Astrocyte of the spinal cord (primary cell): ENCODE measurements at regions not wholly inside any gene's neighbourhood (a gene's known extent, or its start where the extent isn't known, plus 50 kb on each side); places are given as distances from the start of the nearest gene placed in this dataset.
A peak's percentile ranks its signal among the peaks of the same experiment; 100 is the strongest.

Experiments used
- DNase-seq: peaks from one replicate; pipeline ENCODE4 v3.0.0; 2011; ENCODE audit warnings: low read depth, low spot score
- H3K4me3 ChIP-seq: 2 replicates; pipeline ENCODE4 v1.5.1; 2011; ENCODE audit warnings: low read depth, mild to moderate bottlenecking, low read length, moderate library complexity
- CTCF ChIP-seq: IDR thresholded peaks from 2 replicates; pipeline ENCODE4 v1.5.1; 2012; ENCODE audit warnings: low read depth, mild to moderate bottlenecking, low read length, inconsistent platforms
- in situ Hi-C: cut with HindIII; loops from 2 replicates; pipeline ENCODE4 v1.10.0; 2017; ENCODE audit warnings: low sequenced_read_pairs

DNA sequence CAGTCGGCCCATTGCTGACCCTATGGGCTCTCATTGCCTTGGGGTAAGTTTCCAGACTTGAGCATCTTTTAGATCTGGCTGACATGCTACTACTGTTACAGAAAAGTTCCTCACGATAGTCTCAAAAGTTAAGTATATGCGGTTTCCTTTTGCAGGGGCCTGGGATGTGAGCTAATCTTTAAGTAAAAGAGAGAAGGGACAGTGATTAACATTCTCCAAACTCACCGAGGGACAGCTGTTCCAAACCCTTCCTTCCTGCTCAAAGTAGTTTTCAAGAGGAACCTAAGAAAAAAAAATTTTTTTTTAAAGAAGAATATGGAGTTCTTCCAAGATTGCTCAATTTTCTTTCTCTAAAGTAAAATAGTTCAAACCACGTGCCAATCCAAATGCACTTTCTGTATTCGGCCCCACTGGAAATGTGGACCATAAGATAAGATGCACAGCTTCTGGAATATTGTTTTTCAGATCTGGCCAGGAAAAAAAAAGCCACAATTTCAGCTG, 168.0 kb upstream of the SPRY4 start:
- in situ Hi-C loops, result no loop called here
- peak; percentile 47 for DNase-seq
- no peak for TF ChIP-seq CTCF
- no peak overlapping the region for H3K4me3 ChIP-seq

DNA sequence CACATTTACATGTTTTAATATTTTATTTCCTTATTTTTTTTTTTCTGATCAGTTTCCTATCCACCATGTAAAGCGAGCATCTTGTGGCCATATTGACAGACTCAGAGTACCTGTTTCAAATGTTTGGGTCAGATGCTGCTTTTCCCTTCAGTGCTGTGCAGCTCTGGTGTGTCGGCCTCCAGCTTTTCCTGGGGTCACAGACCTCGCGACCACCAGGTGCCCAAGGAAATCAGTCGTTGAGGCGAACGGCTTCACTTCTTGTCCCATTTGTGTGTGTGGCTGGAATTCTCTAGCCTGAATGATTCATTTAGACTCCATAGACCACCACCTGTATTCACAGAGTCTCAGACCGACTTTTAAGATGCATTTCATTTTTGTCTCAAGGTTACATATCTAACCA, 166.9 kb upstream of the SPRY4 start:
- H3K4me3 ChIP-seq, result no peak overlapping the region
- no peak for DNase-seq
- in situ Hi-C loops, result no loop called here
- no peak for TF ChIP-seq CTCF

GRCh38 chr5:142491270-142491669, 166.4 kb upstream of the SPRY4 start:
- in situ Hi-C loops, result no loop called here
- TF ChIP-seq CTCF, result no peak
- H3K4me3 ChIP-seq, result no peak overlapping the region
- DNase-seq, result no peak

- no peak for DNase-seq
- no peak overlapping the region for H3K4me3 ChIP-seq
- in situ Hi-C loops, result no loop called here
- no peak for TF ChIP-seq CTCF
These were observed 161.8 kb upstream of the SPRY4 start for GRCh38 chr5:142486581-142486980.

DNA sequence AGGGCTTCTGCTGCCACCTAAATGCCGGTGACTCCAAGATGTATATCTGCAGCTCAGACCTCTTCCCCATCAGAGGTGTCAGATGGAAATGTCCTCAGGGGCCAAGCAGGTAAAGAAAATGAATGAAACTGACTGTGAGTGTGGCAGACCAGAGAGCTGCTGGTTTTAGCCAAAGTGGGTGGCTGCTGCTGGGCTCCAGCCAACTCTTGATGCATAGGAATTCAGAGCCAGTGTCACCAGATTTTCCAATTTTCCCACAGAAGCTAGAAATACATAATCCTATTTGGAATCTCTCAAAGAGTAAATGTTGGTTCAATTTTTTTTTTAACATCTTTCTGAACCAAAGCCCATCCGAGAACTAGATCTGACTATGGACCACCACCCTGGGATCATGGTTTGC, 161.2 kb upstream of the SPRY4 start:
- no peak for DNase-seq
- in situ Hi-C loops, result no loop called here
- H3K4me3 ChIP-seq, result no peak overlapping the region
- TF ChIP-seq CTCF, result no peak

GRCh38 chr5:142484821-142485387, 160.1 kb upstream of the SPRY4 start:
- TF ChIP-seq CTCF, result no peak
- no peak overlapping the region for H3K4me3 ChIP-seq
- DNase-seq, result no peak

More at GRCh38 chr5:142484821-142485387, 160.1 kb upstream of the SPRY4 start:
- in situ Hi-C loops, result no loop called here
